ENCODE measurements at regions not wholly inside any gene's neighbourhood (a gene's known extent, or its start where the extent isn't known, plus 50 kb on each side); places are given as distances from the start of the nearest gene placed in this dataset.
"Not testable (repeated sequence)": the region's sequence is repeated elsewhere in the genome, so short reads cannot be mapped to it uniquely, and the experiment has no call there.

DNA sequence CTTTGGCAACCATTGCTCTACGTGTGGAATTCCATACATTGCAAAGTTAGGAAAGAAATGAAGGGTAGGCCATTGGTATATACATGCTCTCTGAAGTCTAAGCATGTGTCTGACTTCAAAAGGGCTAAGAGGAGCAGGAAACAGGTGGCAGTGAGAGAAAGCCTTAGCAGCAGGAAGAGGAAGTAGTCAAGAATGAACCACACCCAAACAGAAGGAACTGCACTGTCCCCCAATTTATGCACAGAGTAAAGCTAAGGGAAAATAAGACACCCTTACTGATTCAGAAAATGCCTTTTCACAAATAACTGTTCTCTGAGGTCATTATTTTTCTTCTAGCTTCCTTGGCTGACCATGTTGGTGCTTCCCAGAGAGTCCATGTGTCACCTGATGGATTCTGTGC is 575.4 kb downstream of the NTRK3 start:
- no peak for TF ChIP-seq ZFX (IDR thresholded peaks at IDR 0.05; ENCODE audit: borderline replicate concordance)
- TF ChIP-seq, protein P1, sequence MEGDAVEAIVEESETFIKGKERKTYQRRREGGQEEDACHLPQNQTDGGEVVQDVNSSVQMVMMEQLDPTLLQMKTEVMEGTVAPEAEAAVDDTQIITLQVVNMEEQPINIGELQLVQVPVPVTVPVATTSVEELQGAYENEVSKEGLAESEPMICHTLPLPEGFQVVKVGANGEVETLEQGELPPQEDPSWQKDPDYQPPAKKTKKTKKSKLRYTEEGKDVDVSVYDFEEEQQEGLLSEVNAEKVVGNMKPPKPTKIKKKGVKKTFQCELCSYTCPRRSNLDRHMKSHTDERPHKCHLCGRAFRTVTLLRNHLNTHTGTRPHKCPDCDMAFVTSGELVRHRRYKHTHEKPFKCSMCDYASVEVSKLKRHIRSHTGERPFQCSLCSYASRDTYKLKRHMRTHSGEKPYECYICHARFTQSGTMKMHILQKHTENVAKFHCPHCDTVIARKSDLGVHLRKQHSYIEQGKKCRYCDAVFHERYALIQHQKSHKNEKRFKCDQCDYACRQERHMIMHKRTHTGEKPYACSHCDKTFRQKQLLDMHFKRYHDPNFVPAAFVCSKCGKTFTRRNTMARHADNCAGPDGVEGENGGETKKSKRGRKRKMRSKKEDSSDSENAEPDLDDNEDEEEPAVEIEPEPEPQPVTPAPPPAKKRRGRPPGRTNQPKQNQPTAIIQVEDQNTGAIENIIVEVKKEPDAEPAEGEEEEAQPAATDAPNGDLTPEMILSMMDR (IDR thresholded peaks at IDR 0.05): no peak
- no peak overlapping the region for H3K27ac ChIP-seq

DNA sequence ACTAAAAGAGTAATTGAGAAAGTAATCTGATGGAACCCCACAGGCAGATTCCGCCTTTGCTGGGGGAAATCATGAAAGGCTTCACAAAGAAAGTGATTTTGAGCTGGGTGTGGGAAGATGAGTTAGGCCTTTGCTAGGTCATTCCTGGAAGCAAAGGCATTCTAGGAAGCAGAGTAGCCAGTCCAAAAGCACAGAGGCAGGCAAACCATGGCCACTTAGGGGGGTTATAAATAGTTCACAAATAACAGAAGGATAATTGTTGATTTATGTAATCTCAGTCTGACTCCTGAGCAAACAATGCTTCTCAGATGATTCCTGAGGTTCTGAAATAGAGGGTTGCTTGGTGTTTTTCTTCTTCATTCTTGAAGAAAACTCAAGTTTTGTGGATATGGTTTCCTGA is 576.3 kb downstream of the NTRK3 start:
- TF ChIP-seq, protein P1 (IDR thresholded peaks at IDR 0.05): no peak
- TF ChIP-seq ZFX (IDR thresholded peaks at IDR 0.05; ENCODE audit: borderline replicate concordance): no peak
- H3K27ac ChIP-seq: no peak overlapping the region

DNA sequence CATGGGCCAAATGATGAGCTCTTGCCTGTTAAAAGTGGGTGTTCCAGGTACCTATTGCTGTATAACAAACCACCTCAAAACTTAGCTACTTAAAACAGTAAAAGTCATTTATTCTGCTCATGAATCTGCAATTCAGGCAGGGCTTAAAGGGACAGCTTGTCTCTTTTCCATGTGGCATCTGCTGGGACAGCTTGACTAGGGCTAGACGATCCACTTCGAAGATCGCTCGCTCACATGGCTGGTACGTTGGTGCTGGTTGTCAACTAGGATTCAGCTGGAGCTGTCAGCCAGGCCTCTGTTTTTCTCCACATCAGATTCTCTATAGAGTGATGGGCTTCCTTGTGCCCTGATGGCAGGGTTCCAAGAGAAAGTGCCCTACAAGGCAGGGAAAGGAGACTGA is 581.3 kb downstream of the NTRK3 start:
- TF ChIP-seq, protein P1 (IDR thresholded peaks at IDR 0.05): no peak
- no peak for TF ChIP-seq ZFX (IDR thresholded peaks at IDR 0.05; ENCODE audit: borderline replicate concordance)
- H3K27ac ChIP-seq: no peak overlapping the region

DNA sequence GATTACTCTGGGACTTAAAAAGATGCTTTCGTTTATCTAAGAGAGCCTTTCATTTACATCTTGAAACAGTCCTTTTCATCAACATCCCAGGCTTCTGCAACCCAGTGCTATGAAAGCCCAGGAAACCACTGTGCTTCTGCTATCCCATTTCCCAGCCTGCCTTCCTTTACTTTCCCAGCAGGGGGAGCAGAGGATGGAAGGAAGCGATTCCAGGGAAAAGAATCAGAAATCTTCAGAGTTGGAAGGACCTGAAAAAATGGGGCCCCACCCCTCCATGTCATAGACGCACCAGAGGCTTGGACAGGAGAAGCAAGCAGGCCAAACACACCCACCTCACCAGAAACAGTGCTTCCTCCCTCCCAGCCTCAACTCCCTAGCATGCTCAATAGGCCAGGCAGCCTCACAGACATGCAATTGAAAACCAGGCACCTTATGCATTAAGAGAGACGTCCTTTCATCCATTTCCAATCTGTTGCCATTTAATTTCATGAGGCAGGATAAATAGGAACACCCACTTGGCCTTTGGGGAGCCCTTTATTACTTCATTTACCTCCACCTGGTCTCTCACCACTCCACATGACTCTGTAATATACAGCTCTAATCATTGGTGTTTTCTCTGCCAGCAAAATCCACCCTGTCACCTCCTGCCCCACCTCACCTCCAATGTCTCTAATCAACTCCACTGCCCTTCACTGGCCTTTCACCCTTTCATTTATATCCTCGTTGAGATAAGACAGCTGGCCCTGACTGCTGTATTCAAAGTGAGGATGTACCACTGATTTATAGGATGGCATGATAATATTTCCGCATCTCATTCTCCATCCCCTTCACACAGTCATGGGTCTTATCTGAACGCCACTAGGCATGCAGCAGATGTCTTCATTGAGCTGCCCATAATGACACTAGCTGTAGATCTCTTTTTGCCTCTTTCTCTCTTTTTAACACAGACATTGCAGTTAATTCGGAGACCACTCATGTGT is 583.9 kb downstream of the NTRK3 start:
- no peak overlapping the region for H3K27ac ChIP-seq
- TF ChIP-seq ZFX (IDR thresholded peaks at IDR 0.05; ENCODE audit: borderline replicate concordance): no peak
- TF ChIP-seq, protein P1 (IDR thresholded peaks at IDR 0.05): peak; percentile 60

DNA sequence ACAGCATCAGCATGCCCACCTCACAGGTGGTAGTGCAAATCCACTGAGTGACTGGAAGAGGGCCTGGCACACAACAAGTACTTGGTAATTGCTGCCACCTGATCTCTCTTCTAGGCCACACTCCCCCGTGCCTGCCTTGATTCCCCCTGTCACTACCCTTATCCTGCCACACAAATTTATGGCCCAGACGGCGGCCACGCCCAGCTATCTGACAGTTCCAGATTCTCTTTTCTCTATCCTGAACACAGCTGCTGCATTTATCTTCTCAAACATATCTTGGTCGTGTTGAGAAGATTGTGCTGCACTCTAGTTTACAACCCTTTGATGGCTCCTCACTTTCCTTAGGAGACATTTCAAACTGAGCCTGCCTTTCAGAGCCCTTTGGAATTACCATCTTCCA is 585.2 kb downstream of the NTRK3 start:
- no peak overlapping the region for H3K27ac ChIP-seq
- TF ChIP-seq, protein P1 (IDR thresholded peaks at IDR 0.05): no peak
- no peak for TF ChIP-seq ZFX (IDR thresholded peaks at IDR 0.05; ENCODE audit: borderline replicate concordance)

DNA sequence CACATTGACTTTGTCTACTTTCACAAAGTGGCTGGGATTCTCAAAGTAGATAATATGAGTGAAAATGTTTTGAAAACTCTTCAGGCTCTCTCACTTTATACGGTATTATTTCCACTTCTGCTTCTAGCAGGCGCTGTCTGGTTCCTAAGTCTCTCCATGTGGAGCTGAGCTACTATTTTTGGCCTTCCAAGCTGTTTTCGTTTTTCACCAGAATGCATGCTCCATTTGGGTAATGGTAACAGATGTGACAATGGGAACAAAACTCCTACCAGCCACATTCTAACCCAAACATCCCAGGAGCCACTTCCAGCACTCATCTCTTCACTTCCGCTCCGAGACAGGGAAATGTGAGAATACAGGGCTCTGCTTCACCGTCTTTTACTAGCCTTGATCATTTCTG is 586.7 kb downstream of the NTRK3 start:
- no peak for TF ChIP-seq ZFX (IDR thresholded peaks at IDR 0.05; ENCODE audit: borderline replicate concordance)
- TF ChIP-seq, protein P1 (IDR thresholded peaks at IDR 0.05): no peak
- H3K27ac ChIP-seq: no peak overlapping the region

DNA sequence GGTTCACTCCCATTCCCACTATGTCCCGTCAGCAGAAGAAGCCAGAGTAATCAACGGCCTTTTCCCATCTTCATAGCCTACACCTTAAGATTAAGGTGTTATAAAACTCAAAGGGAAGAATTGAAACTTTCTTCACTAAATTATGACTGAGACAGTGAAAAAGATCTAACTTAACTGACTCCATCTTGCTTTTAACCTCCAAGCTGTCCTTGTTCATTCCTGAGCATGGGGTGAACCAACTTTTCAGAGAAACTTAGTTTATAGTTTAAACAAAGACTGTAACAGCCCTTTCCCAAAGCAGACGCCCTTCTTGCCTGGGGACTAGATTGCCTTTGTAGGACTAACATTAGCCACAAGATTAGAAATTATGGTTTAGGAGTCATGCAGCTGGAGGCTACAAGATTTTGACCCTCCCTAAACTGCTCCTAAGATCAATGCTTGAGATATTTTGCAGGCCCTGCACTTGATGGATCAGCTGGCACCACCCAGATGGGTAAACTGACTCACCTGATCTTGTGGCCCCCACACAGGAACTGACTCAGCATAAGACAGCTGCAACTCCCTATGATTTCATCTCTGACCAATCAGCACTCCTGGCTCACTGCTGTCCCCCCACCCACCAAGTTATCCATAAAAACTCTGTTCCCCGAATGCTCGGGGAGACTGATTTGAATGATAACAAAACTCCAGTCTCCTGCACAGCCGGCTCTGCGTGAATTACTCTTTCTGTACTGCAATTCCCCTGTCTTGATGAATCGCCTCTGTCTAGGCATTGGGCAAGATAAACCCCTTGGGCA is 587.6 kb downstream of the NTRK3 start:
- not testable (repeated sequence) for H3K27ac ChIP-seq

Data from 22Rv1 (cell line).